Globus pallidus (tissue), 1 donor: ENCODE measurements at regions not wholly inside any gene's neighbourhood (a gene's known extent, or its start where the extent isn't known, plus 50 kb on each side); places are given as distances from the start of the nearest gene placed in this dataset.
"Not testable (repeated sequence)": the region's sequence is repeated elsewhere in the genome, so short reads cannot be mapped to it uniquely, and the experiment has no call there.

Experiments used
- DNase-seq: peaks from one replicate; pipeline ENCODE4 v3.0.0-alpha.2; 2015; ENCODE audit warnings: low spot score

DNA sequence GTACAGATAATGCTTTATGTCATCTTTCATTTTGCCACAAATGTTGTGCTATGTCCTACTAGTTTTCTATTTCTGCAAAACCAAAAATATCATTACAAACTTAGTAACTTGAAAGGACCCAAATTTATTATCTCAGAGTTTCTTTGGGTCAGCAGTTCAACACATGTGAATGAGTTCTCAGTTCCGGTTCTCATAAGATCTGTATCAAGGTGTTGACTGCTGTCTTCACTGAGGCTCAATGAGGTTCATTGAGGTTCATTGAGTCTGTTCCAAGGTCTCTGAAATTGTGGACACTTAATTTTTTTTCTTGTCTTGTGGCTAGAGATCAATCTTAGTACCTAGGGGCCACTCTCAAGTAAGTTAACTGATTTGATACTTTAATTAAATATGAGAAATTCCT is 525.1 kb upstream of the BRINP3 start:
- DNase-seq: no peak

DNA sequence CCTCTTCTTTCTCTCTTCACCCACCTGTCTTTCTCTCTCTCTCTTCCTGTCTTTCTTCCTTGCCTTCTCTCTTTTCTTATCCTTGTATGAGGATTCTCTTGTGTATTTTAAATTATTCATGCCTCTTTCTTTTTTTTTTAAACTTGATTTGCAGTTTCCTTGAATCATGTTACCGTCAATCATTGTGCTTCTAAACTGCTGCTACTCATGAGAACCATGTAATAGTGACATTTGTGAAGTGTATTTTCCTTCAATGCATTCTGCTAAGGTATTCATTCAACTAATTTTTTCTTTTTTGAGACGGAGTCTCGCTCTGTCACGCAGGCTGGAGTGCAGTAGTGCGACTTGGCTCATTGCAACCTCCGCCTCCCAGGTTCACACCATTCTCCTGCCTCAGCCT is 539.1 kb upstream of the BRINP3 start:
- no peak for DNase-seq

- no peak for DNase-seq
Measured at GRCh38 chr1:191022856-191023255, 545.2 kb upstream of the BRINP3 start.

GRCh38 chr1:191025896-191026642 is 548.4 kb upstream of the BRINP3 start:
- DNase-seq: no peak

GRCh38 chr1:191026828-191027227 is 549.2 kb upstream of the BRINP3 start:
- no peak for DNase-seq

- no peak for DNase-seq
Measured at GRCh38 chr1:191034132-191034531, 556.5 kb upstream of the BRINP3 start.

- DNase-seq: no peak
Measured at GRCh38 chr1:191043066-191043465, 565.4 kb upstream of the BRINP3 start.

GRCh38 chr1:191049781-191050180 is 572.1 kb upstream of the BRINP3 start:
- DNase-seq: no peak

- no peak for DNase-seq
Measured at GRCh38 chr1:191052888-191053287, 575.2 kb upstream of the BRINP3 start.

DNA sequence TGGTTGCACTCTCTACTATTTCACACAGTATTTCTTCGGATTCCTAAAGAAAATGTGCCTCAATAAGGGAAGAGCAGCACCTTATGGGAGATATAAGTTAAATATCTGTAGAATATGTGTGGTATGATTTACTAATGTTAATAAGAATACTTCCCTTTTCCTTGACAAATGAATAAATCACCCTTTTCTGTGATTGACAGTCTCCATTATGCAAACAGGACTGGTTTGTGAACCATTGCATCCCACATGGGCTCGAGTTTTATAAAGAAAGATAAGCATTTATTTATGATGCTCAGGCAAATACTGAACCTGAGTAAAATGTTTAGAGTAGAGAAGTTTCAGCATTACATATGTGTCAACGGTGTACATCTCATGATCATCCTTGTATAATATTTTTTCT is 587.7 kb upstream of the BRINP3 start:
- DNase-seq: no peak

DNA sequence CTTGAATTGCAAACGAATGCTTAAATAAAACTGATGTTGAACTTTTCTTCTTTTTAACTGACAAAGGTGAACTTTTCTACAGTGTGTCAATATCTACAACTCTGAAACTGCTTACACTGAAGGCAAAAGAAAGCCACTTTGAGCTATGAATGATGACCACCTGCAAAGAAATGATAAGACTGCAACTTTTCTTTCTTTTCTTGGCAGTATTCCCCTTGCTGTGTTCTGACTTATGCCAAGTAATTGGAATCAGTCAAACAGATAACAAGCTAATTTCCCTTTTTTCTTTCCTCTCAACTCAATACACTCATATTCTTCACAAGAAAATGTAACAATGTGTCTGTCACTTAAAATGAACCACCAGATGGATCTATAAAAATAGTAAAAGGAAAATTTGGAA is 588.1 kb upstream of the BRINP3 start:
- no peak for DNase-seq

DNA sequence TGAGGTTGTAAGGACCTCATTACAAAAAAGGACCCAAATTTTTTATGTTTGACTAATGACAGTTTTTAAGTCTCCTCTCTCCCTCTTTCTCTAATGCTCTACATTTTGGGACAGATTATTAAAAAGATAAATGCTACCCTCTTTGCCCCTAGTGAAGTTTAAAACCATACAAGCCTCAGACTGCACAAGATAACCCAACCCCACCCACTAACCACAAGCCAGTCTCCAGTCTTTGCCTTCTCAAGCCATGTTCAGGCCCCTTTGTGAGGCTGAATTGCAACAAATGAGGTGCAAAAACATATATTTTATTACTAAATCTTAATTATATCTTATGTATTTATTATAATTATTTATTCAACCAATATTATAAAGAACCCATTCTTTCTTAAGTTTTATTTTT is 597.2 kb upstream of the BRINP3 start:
- no peak for DNase-seq

- DNase-seq: not testable (repeated sequence)
Measured at GRCh38 chr1:191083090-191083489, 605.4 kb upstream of the BRINP3 start.

DNA sequence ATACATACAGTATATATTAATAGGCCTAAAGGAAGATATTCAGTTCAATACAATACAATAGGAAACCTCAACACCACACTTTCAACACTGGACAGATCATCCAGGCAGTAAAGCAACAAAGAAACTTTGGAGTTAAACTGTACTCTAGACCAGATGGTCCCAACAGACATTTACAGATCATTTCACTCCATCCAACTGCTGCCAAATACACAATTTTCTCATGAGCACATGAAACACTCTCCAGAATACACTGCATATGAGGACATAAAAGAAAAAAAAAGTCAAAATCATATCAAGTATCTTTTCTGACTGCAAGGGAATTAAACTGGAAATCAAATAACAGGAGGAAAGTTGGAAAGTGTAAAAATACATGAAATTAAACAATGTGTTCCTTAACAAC is 607.5 kb upstream of the BRINP3 start:
- DNase-seq: no peak

DNA sequence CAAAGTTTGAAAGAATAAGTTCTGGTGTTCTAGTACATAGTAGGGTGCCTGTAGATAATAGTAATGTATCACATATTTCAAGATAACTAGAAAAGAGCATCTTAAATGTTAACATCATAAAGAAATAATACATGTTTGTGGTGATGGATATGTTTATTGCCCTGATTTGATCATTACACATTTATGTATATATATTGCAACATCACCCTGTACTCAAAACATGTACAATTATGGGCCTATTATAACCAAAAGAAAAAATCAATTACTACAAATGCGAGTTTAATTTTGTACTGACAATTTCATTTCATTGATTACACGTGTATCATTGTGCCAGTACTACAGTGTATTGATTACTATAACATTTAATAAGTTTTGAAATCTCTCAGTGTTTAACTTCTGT is 609.2 kb upstream of the BRINP3 start:
- DNase-seq: no peak

DNA sequence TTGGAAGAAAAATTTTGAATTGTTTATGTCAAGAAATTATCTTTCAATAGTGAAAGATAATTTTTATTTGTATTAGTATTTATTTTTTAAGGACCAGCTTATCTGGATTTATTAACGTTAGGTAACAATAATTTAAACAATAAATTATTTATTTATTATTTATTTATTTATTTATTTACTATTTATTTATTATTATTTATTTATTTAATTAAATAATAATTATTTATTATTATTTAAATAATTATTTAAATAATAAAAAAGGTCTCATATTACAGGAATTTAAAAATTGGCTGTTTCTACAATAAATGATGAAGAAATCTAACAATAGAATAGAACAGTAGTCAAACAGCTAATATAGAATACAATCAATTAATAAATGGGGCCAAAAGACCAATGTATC is 618.7 kb upstream of the BRINP3 start:
- DNase-seq: no peak

DNA sequence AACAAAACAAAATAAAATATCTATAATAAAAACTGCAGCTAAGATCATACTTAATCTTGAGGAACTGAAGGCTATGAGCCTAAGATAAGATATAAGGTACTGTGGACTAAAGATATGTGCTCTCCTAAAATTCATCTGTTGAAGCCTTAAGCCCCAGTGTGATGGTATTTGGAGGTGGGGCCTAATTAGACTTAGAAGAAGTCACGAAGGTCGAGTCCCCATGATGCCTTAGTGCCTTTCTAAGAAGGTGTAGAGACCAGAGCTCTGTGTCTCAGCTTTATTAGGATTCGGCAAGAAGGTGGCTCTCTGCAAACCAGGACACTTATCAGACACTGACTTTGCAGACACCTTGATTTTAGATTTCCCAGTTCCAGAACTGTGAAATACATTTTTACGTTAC is 622.0 kb upstream of the BRINP3 start:
- no peak for DNase-seq

DNA sequence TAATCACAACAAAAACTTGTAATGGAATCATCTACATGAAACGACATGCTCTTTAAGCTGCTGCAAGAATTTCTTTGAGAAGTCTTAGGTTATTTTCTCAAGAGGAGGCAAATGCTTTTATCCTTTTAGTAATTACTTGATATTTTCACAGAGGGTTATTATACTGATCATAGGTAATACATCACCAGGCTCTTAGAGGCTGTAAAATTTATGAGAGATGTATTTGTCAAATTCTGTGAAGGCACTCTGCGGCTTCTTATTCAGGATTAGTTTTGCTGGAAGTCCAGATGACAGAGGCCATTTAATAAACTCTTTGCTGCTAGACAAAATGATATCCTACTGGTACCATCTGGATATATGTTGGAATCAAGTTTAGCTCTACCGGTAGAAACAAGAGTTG is 624.3 kb upstream of the BRINP3 start:
- DNase-seq: no peak

- DNase-seq: no peak
Measured at GRCh38 chr1:191125950-191126349, 648.3 kb upstream of the BRINP3 start.

DNA sequence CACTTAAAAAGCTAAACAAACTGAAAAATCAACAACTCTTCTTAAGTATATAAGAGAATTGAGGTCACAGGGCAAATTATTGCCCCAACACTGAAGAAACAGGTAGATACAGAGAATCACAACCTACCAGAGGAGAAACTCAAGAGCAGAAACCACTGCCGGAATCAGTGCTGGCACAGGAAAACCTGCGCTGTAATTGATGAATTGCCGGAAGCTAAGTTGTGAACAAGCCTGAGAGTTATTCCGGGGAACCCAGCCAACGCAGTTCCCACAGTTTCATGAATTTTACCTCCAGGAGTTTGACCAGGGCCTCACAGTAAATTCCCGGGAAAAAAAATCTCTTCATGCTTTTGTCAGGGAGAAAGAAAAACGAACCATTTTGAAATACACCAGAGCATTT is 657.1 kb upstream of the BRINP3 start:
- DNase-seq: no peak

DNA sequence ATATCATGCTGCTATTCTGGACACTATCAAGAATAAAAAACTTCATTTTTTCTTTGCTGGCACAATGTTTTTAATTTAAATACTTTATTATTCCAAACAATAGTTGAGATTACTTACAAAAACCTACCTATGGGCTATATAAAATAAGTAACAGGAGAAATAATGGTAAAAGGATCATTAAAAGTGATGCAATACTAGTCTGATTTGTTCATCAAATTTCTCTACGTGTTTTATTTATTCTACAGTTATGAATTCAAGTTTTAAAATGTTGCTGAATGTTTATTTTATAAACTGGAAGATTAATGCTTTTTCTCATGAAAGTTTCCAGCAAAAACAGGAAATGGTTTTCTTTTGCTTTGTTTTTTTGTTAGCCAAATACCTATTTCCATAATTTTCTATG is 662.4 kb upstream of the BRINP3 start:
- no peak for DNase-seq

DNA sequence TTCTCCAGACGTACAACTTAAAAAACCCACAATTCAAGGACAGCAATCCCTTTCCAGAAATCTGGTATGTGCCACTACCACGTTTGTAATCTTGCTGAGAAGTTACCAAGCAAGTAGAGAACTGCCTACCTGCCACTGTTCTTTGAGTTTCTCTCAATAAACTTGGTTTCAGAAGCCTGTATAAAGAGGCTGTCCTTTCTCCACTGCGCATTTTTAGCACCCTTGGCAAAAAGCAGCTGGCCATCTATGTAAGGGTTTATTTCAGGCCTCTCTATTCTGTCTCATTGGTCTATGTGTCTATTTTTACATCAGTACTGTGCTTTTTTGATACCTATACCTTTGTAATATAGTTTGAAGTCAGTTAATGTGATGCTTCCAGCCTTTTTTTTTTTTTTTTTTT is 665.1 kb upstream of the BRINP3 start:
- DNase-seq: no peak

- no peak for DNase-seq
Measured at GRCh38 chr1:191145834-191146233, 668.2 kb upstream of the BRINP3 start.

DNA sequence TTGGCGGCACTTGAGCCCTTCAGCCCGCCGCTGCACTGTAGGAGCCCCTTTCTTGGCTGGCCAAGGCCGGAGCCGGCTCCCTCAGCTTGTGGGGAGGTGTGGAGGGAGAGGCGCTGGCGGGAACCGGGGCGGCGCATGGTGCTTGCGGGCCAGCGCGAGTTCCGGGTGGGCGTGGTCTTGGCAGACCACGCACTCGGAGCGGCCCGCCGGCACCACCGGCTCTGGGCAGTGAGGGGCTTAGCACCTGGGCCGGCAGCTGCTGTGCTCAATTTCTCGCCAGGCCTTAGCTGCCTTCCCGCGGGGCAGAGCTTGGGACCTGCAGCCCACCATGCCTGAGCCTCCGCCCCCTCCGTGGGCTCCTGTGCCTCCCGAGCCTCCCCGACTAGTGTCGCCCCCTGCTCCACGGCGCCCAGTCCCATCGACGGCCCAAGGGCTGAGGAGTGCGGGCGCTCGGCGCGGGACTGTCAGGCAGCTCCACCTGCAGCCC is 673.7 kb upstream of the BRINP3 start:
- no peak for DNase-seq
